ENCODE measurements at regions not wholly inside any gene's neighbourhood (a gene's known extent, or its start where the extent isn't known, plus 50 kb on each side); places are given as distances from the start of the nearest gene placed in this dataset.

DNA sequence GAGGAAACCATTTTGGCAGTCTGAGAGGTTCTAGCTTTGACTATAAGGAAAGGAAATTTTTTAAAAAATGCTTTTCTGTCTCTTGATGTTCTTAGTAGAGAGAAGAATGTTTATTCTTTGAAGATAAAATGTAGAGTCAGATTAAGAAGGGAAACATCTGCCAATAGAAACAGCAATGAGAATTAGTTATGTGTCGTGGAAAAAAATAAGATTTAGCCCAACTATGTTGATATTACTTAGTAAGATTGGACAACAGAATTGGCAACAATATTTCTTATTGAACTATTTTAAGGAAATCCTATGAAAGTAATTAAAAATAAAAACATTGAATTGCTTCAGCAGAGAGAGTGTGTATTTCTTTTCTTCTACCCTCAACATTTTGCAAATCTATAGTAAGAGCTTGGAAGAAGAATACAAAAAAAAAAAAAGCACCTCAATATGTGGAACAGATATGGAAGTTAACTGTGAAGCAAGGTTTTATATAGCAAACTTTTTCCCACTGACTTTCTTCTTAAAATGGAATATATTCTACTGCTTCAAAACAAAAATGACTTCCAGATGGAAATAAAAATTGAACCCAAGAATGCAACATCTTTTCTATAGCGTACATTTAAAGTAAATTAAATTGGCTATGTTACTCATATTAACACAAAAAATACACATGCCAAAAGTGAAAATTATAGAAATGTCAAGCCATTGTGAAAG, 177.9 kb downstream of the FAM124B start:
- no peak for FAIRE-seq
- Histone ChIP-seq H3K27ac (ENCODE audit: low read depth, low read length) (no peak overlapping the region), H3K9ac (ENCODE audit: low read length) (no peak overlapping the region), H3K4me2 (ENCODE audit: low read length) (no peak overlapping the region), H3K79me2 (ENCODE audit: insufficient read depth, low read length) (no peaks in the 10 kb centered on the region), H2AFZ (ENCODE audit: low read depth, low read length) (no peak overlapping the region), H4K20me1 (ENCODE audit: insufficient read depth, low read length) (no peaks in the 10 kb centered on the region), H3K9me3 (ENCODE audit: insufficient read depth, low read depth, low read length) (no peaks in the 10 kb centered on the region), H3K4me3 (ENCODE audit: insufficient read depth, low read depth, low read length) (no peak overlapping the region), H3K4me1 (ENCODE audit: insufficient read depth, low read length) (peaks cover 18% of the 10 kb centered on the region), H3K36me3 (ENCODE audit: insufficient read depth, low read length) (no peaks in the 10 kb centered on the region), H3K27me3 (ENCODE audit: insufficient read depth, low read length) (no peaks in the 10 kb centered on the region)
- Mint-ChIP-seq H3K4me1 (ENCODE audit: low read depth, unreplicated experiment) (peaks cover 30% of the 10 kb centered on the region), H3K27me3 (ENCODE audit: low read depth, unreplicated experiment) (peaks cover 4% of the 10 kb centered on the region), H3K9me3 (ENCODE audit: unreplicated experiment) (no peaks in the 10 kb centered on the region), H3K27ac (ENCODE audit: unreplicated experiment) (no peak overlapping the region), H3K4me3 (ENCODE audit: unreplicated experiment) (no peak overlapping the region), H3K36me3 (ENCODE audit: low read depth, unreplicated experiment) (no peaks in the 10 kb centered on the region)
- DNase-seq (ENCODE audit: low read depth): no peak
- TF ChIP-seq, protein P1, sequence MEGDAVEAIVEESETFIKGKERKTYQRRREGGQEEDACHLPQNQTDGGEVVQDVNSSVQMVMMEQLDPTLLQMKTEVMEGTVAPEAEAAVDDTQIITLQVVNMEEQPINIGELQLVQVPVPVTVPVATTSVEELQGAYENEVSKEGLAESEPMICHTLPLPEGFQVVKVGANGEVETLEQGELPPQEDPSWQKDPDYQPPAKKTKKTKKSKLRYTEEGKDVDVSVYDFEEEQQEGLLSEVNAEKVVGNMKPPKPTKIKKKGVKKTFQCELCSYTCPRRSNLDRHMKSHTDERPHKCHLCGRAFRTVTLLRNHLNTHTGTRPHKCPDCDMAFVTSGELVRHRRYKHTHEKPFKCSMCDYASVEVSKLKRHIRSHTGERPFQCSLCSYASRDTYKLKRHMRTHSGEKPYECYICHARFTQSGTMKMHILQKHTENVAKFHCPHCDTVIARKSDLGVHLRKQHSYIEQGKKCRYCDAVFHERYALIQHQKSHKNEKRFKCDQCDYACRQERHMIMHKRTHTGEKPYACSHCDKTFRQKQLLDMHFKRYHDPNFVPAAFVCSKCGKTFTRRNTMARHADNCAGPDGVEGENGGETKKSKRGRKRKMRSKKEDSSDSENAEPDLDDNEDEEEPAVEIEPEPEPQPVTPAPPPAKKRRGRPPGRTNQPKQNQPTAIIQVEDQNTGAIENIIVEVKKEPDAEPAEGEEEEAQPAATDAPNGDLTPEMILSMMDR (IDR thresholded peaks at IDR 0.05; ENCODE audit: insufficient read depth, low read depth, low read length): no peak
- TF ChIP-seq EZH2 (IDR thresholded peaks at IDR 0.05; ENCODE audit: insufficient read depth, low read length): no peak

DNA sequence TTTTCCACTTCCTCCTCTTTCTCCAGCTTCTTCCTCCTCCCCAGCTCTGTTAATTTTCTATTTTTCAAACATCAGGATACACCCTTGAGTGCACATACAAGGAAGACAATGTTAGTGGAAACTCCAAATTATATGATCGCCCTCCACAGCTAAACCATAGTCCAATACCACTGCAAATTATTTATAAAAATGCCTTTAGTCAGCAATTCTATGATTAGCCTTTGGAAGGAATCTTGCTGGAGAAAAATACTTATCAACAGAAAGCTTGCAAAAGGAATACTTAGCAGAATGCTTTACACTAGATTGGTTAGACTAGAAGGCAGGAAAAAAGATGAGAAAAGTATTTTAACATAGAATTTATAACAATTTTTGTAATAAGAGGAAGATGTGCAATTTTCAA, 178.9 kb downstream of the FAM124B start:
- H3K36me3 Mint-ChIP-seq (ENCODE audit: low read depth, unreplicated experiment): peaks cover 2% of the 10 kb centered on the region
- H3K27ac Mint-ChIP-seq (ENCODE audit: unreplicated experiment): no peak overlapping the region
- H3K4me1 Mint-ChIP-seq (ENCODE audit: low read depth, unreplicated experiment): peaks cover 30% of the 10 kb centered on the region

More for the DNA sequence above, 178.9 kb downstream of the FAM124B start:
- Mint-ChIP-seq H3K27me3 (ENCODE audit: low read depth, unreplicated experiment) (peaks cover under 1% of the 10 kb centered on the region), H3K9me3 (ENCODE audit: unreplicated experiment) (no peaks in the 10 kb centered on the region), H3K4me3 (ENCODE audit: unreplicated experiment) (no peak overlapping the region)
- Histone ChIP-seq H4K20me1 (ENCODE audit: insufficient read depth, low read length) (no peaks in the 10 kb centered on the region), H3K27me3 (ENCODE audit: insufficient read depth, low read length) (no peaks in the 10 kb centered on the region), H3K36me3 (ENCODE audit: insufficient read depth, low read length) (no peaks in the 10 kb centered on the region), H3K9me3 (ENCODE audit: insufficient read depth, low read depth, low read length) (peaks cover 5% of the 10 kb centered on the region), H3K4me2 (ENCODE audit: low read length) (no peak overlapping the region), H3K27ac (ENCODE audit: low read depth, low read length) (no peak overlapping the region), H3K79me2 (ENCODE audit: insufficient read depth, low read length) (no peaks in the 10 kb centered on the region), H3K9ac (ENCODE audit: low read length) (no peak overlapping the region), H3K4me3 (ENCODE audit: insufficient read depth, low read depth, low read length) (no peak overlapping the region), H2AFZ (ENCODE audit: low read depth, low read length) (no peak overlapping the region), H3K4me1 (ENCODE audit: insufficient read depth, low read length) (peaks cover 18% of the 10 kb centered on the region)
- FAIRE-seq (no peak), DNase-seq (ENCODE audit: low read depth) (no peak)
- TF ChIP-seq, protein P1 (IDR thresholded peaks at IDR 0.05; ENCODE audit: insufficient read depth, low read depth, low read length): no peak
- TF ChIP-seq EZH2 (IDR thresholded peaks at IDR 0.05; ENCODE audit: insufficient read depth, low read length): no peak

Data from astrocyte (in vitro differentiated cells and primary cell).